Neural cell (in vitro differentiated cells): ENCODE measurements at regions not wholly inside any gene's neighbourhood (a gene's known extent, or its start where the extent isn't known, plus 50 kb on each side); places are given as distances from the start of the nearest gene placed in this dataset.

Experiments
- H2AFZ ChIP-seq: fragments of 200-600, 300-800 bp; sonication (generic), shearing (Covaris generic); 2 replicates; pipeline ENCODE4 v1.6.0; 2014; ENCODE audit warnings: low read depth, mild to moderate bottlenecking, antibody characterized with exemption, low read length, moderate library complexity
- H3F3A ChIP-seq: fragments of 200-600 bp; shearing (Covaris generic); 2 replicates; pipeline ENCODE4 v1.6.1; 2016; ENCODE audit warnings: mild to moderate bottlenecking, moderate library complexity, mixed read lengths, antibody characterized with exemption, low read length; ENCODE audit not compliant: insufficient read depth, poor library complexity, severe bottlenecking
- H3K27ac ChIP-seq: fragments of 200-600, 300-800 bp; sonication (generic), shearing (Covaris generic); 2 replicates; pipeline ENCODE4 v1.5.1; 2014; ENCODE audit warnings: mild to moderate bottlenecking, low read length, moderate library complexity
- H3K27me3 ChIP-seq: fragments of 300-800, 200-600 bp; sonication (generic), shearing (Covaris generic); 2 replicates; pipeline ENCODE4 v1.6.0; 2014; ENCODE audit warnings: mild to moderate bottlenecking, low read depth, low read length, moderate library complexity; ENCODE audit not compliant: insufficient read depth
- H3K36me3 ChIP-seq: fragments of 300-800, 200-600 bp; sonication (generic), shearing (Covaris generic); 2 replicates; pipeline ENCODE4 v1.5.1; 2014; ENCODE audit warnings: mild to moderate bottlenecking, antibody characterized with exemption, low read length, moderate library complexity; ENCODE audit not compliant: insufficient read depth
- H3K4me2 ChIP-seq: fragments of 300-800, 200-600 bp; sonication (generic), shearing (Covaris generic); 2 replicates; pipeline ENCODE4 v1.6.0; 2014; ENCODE audit warnings: mild to moderate bottlenecking, low read length
- H3K4me3 ChIP-seq: fragments of 300-800, 200-600 bp; sonication (generic), shearing (Covaris generic); 2 replicates; pipeline ENCODE4 v1.5.1; 2014; ENCODE audit warnings: mild to moderate bottlenecking, low read length, moderate library complexity
- H3K79me2 ChIP-seq: fragments of 200-600 bp; shearing (Covaris generic); replicated peaks from 2 replicates; pipeline ENCODE4 v1.6.0; 2014; ENCODE audit warnings: mild to moderate bottlenecking, low read length, moderate library complexity; ENCODE audit not compliant: insufficient read depth
- H3K9ac ChIP-seq: fragments of 300-800, 200-600 bp; sonication (generic), shearing (Covaris generic); 2 replicates; pipeline ENCODE4 v1.6.1; 2016; ENCODE audit warnings: mild to moderate bottlenecking, low read length, mixed read lengths
- H3K9me2 ChIP-seq: fragments of 200-600 bp; shearing (Covaris generic); 2 replicates; pipeline ENCODE4 v1.6.1; 2016; ENCODE audit warnings: mild to moderate bottlenecking, low read length, mixed read lengths; ENCODE audit not compliant: insufficient read depth
- H3K9me3 ChIP-seq: fragments of 200-600, 300-800 bp; sonication (generic), shearing (Covaris generic); 2 replicates; pipeline ENCODE4 v1.6.1; 2016; ENCODE audit warnings: mild to moderate bottlenecking, mixed run types, low read length, moderate library complexity, mixed read lengths
- H4K20me1 ChIP-seq: fragments of 200-600 bp; shearing (Covaris generic); 2 replicates; pipeline ENCODE4 v1.6.1; 2016; ENCODE audit warnings: mild to moderate bottlenecking, mixed run types; ENCODE audit not compliant: insufficient read depth
- CTCF ChIP-seq: fragments of 450-650 bp; IDR thresholded peaks from 2 replicates; pipeline ENCODE4 v1.5.1; 2014; ENCODE audit warnings: antibody characterized with exemption, mild to moderate bottlenecking, moderate library complexity; ENCODE audit not compliant: poor library complexity, severe bottlenecking
- EP300 ChIP-seq: fragments of 450-650 bp; conservative IDR thresholded peaks from 2 replicates; pipeline ENCODE4 v1.6.1; 2014; ENCODE audit warnings: antibody characterized with exemption, mild to moderate bottlenecking, moderate library complexity; ENCODE audit not compliant: poor library complexity, severe bottlenecking
- EZH2 ChIP-seq: fragments of 200-600, 300-800 bp; shearing (Covaris generic), sonication (generic); IDR thresholded peaks from 2 replicates; pipeline ENCODE4 v1.6.1; 2014; ENCODE audit warnings: antibody characterized with exemption, low read length, borderline replicate concordance, mild to moderate bottlenecking; ENCODE audit not compliant: insufficient read depth, poor library complexity, severe bottlenecking
- MXI1 ChIP-seq: fragments of 450-650 bp; conservative IDR thresholded peaks from 2 replicates; pipeline ENCODE4 v1.6.1; 2014; ENCODE audit warnings: antibody characterized with exemption, mild to moderate bottlenecking; ENCODE audit not compliant: poor library complexity, severe bottlenecking
- POLR2AphosphoS5 ChIP-seq: IDR thresholded peaks from 2 replicates; pipeline ENCODE4 v1.6.1; 2012
- RAD21 ChIP-seq: fragments of 450-650 bp; conservative IDR thresholded peaks from 2 replicates; pipeline ENCODE4 v1.6.1; 2014; ENCODE audit warnings: antibody characterized with exemption, mild to moderate bottlenecking, moderate library complexity
- REST ChIP-seq: IDR thresholded peaks from 2 replicates; pipeline ENCODE4 v1.6.1; 2012; ENCODE audit warnings: borderline replicate concordance
- SMC3 ChIP-seq: fragments of 450-650 bp; conservative IDR thresholded peaks from 2 replicates; pipeline ENCODE4 v1.6.1; 2014; ENCODE audit warnings: antibody characterized with exemption, mild to moderate bottlenecking, moderate library complexity; ENCODE audit not compliant: poor library complexity
- TAF1 ChIP-seq: IDR thresholded peaks from 2 replicates; pipeline ENCODE4 v1.6.1; 2012; ENCODE audit warnings: low read depth

GRCh38 chrX:82912382-82912781 is 595.7 kb upstream of the POU3F4 start:
- Histone ChIP-seq H3K4me3 (no peak overlapping the region), H3K4me2 (no peak overlapping the region), H3K79me2 (no peaks in the 10 kb centered on the region), H3K9me2 (no peaks in the 10 kb centered on the region), H3F3A (no peaks in the 10 kb centered on the region), H2AFZ (no peak overlapping the region), H3K27me3 (no peaks in the 10 kb centered on the region), H3K27ac (no peak overlapping the region), H3K36me3 (no peaks in the 10 kb centered on the region), H4K20me1 (no peaks in the 10 kb centered on the region), H3K9ac (no peak overlapping the region), H3K9me3 (no peaks in the 10 kb centered on the region)
- TF ChIP-seq CTCF (no peak), EP300 (no peak), REST (no peak), RAD21 (no peak), MXI1 (no peak), POLR2AphosphoS5 (no peak), EZH2 (no peak), TAF1 (no peak), SMC3 (no peak)

- Histone ChIP-seq H4K20me1 (no peaks in the 10 kb centered on the region), H3K4me2 (no peak overlapping the region), H3K27me3 (no peaks in the 10 kb centered on the region), H3K36me3 (no peaks in the 10 kb centered on the region), H3K79me2 (no peaks in the 10 kb centered on the region), H3K27ac (no peak overlapping the region), H3K9ac (no peak overlapping the region), H3K9me2 (no peaks in the 10 kb centered on the region), H3K4me3 (no peak overlapping the region), H2AFZ (no peak overlapping the region), H3F3A (no peaks in the 10 kb centered on the region), H3K9me3 (no peaks in the 10 kb centered on the region)
- TF ChIP-seq POLR2AphosphoS5 (no peak), REST (no peak), SMC3 (no peak), EP300 (no peak), EZH2 (no peak), MXI1 (no peak), CTCF (no peak), TAF1 (no peak), RAD21 (no peak)
Measured at GRCh38 chrX:82934980-82935379, 573.1 kb upstream of the POU3F4 start.
